ENCODE measurements at regions not wholly inside any gene's neighbourhood (a gene's known extent, or its start where the extent isn't known, plus 50 kb on each side); places are given as distances from the start of the nearest gene placed in this dataset.

- H3K27ac ChIP-seq (ENCODE audit: low read depth, low read length) = no peak overlapping the region
- H3K4me1 ChIP-seq (ENCODE audit: control insufficient read depth, insufficient read depth, low read length) = peaks cover 19% of the 10 kb centered on the region
- no peaks in the 10 kb centered on the region for H3K9me3 ChIP-seq (ENCODE audit: control insufficient read depth, insufficient read depth, low read length)
- H3K9ac ChIP-seq (ENCODE audit: low read depth, low read length) = no peak overlapping the region
- no peak overlapping the region for H3K4me3 ChIP-seq (ENCODE audit: low read depth, low read length)
- H3K27me3 ChIP-seq (ENCODE audit: control insufficient read depth, insufficient read depth, low read length) = peaks cover 18% of the 10 kb centered on the region; the same call in 1 of the 2 replicates
- no peaks in the 10 kb centered on the region for H3K36me3 ChIP-seq (ENCODE audit: control insufficient read depth, insufficient read depth, low read length)
These were observed 75.3 kb upstream of the DLX2 start for GRCh38 chr2:172177996-172178395.

GRCh38 chr2:172179045-172179701, 76.5 kb upstream of the DLX2 start:
- Histone ChIP-seq H3K36me3 (ENCODE audit: control insufficient read depth, insufficient read depth, low read length) (no peaks in the 10 kb centered on the region), H3K4me1 (ENCODE audit: control insufficient read depth, insufficient read depth, low read length) (peaks cover 12% of the 10 kb centered on the region), H3K9me3 (ENCODE audit: control insufficient read depth, insufficient read depth, low read length) (no peaks in the 10 kb centered on the region), H3K4me3 (ENCODE audit: low read depth, low read length) (no peak overlapping the region), H3K27me3 (ENCODE audit: control insufficient read depth, insufficient read depth, low read length) (peaks cover 16% of the 10 kb centered on the region; the same call in 1 of the 2 replicates), H3K9ac (ENCODE audit: low read depth, low read length) (no peak overlapping the region), H3K27ac (ENCODE audit: low read depth, low read length) (no peak overlapping the region)

DNA sequence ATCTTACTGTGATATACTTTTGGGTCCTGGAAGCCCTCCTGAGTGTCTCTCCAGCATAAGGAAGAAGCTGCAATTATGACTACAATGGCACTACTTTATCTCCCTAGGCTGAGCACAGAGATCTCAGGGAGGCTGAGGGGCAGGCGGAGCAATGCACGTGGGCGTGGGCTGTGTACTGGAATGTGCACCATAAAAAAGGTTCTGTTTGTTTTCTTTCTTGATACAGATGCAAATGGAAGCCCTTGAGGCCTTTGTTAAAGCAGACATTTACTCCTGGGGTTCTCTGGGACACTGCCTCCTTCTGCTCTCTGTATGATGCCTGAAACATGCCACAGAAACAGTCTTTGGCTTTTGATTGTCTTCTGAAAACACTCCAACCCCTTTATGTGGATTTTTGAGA, 79.1 kb upstream of the DLX2 start:
- Histone ChIP-seq H3K27me3 (ENCODE audit: control insufficient read depth, insufficient read depth, low read length) (peaks cover 16% of the 10 kb centered on the region; the same call in 1 of the 2 replicates), H3K27ac (ENCODE audit: low read depth, low read length) (peak overlapping the region; percentile 86), H3K4me3 (ENCODE audit: low read depth, low read length) (peak overlapping the region; percentile 7; the same call in 1 of the 2 replicates), H3K9me3 (ENCODE audit: control insufficient read depth, insufficient read depth, low read length) (0 out of 2 replicates have a peak, but pooled peaks cover 7% of the 10 kb centered on the region), H3K4me1 (ENCODE audit: control insufficient read depth, insufficient read depth, low read length) (peaks cover 12% of the 10 kb centered on the region), H3K36me3 (ENCODE audit: control insufficient read depth, insufficient read depth, low read length) (no peaks in the 10 kb centered on the region), H3K9ac (ENCODE audit: low read depth, low read length) (no peak overlapping the region)

DNA sequence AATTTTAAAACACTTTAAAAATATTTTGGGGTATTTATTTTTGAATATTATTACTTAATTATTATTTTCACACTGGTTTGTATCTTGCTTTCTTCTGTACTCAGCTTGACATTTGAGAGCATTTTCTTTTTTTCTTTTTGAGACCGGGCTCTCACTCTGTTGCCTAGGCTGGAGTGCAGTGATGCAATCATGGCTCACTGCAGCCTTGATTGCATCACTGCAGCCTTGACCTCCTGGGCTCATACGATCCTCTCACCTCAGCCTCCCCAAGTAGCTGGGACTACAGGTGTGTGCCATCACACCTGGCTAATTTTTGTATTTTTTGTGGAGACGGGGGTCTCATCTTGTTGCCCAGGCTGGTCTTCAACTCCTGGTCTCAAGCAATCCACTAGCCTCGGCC, 79.9 kb upstream of the DLX2 start:
- Histone ChIP-seq H3K9me3 (ENCODE audit: control insufficient read depth, insufficient read depth, low read length) (0 out of 2 replicates have a peak, but pooled peaks cover 8% of the 10 kb centered on the region), H3K27ac (ENCODE audit: low read depth, low read length) (peak overlapping the region; percentile 86), H3K9ac (ENCODE audit: low read depth, low read length) (no peak overlapping the region), H3K36me3 (ENCODE audit: control insufficient read depth, insufficient read depth, low read length) (no peaks in the 10 kb centered on the region), H3K4me1 (ENCODE audit: control insufficient read depth, insufficient read depth, low read length) (peaks cover 12% of the 10 kb centered on the region), H3K27me3 (ENCODE audit: control insufficient read depth, insufficient read depth, low read length) (peaks cover 16% of the 10 kb centered on the region; the same call in 1 of the 2 replicates), H3K4me3 (ENCODE audit: low read depth, low read length) (no peak overlapping the region)

GRCh38 chr2:172193331-172194089, 90.8 kb upstream of the DLX2 start:
- no peaks in the 10 kb centered on the region for H3K36me3 ChIP-seq (ENCODE audit: control insufficient read depth, insufficient read depth, low read length)
- no peaks in the 10 kb centered on the region for H3K27me3 ChIP-seq (ENCODE audit: control insufficient read depth, insufficient read depth, low read length)
- no peak overlapping the region for H3K9ac ChIP-seq (ENCODE audit: low read depth, low read length)
- no peak overlapping the region; the same call in 1 of the 2 replicates for H3K4me3 ChIP-seq (ENCODE audit: low read depth, low read length)
- H3K4me1 ChIP-seq (ENCODE audit: control insufficient read depth, insufficient read depth, low read length) = no peaks in the 10 kb centered on the region
- peaks cover 16% of the 10 kb centered on the region for H3K9me3 ChIP-seq (ENCODE audit: control insufficient read depth, insufficient read depth, low read length)
- no peak overlapping the region for H3K27ac ChIP-seq (ENCODE audit: low read depth, low read length)

GRCh38 chr2:172195836-172196376, 93.2 kb upstream of the DLX2 start:
- Histone ChIP-seq H3K9ac (ENCODE audit: low read depth, low read length) (no peak overlapping the region), H3K4me1 (ENCODE audit: control insufficient read depth, insufficient read depth, low read length) (no peaks in the 10 kb centered on the region), H3K27me3 (ENCODE audit: control insufficient read depth, insufficient read depth, low read length) (no peaks in the 10 kb centered on the region), H3K36me3 (ENCODE audit: control insufficient read depth, insufficient read depth, low read length) (no peaks in the 10 kb centered on the region), H3K27ac (ENCODE audit: low read depth, low read length) (no peak overlapping the region), H3K9me3 (ENCODE audit: control insufficient read depth, insufficient read depth, low read length) (peaks cover 24% of the 10 kb centered on the region), H3K4me3 (ENCODE audit: low read depth, low read length) (no peak overlapping the region)

GRCh38 chr2:172196768-172197431, 94.2 kb upstream of the DLX2 start:
- peaks cover 24% of the 10 kb centered on the region for H3K9me3 ChIP-seq (ENCODE audit: control insufficient read depth, insufficient read depth, low read length)
- H3K36me3 ChIP-seq (ENCODE audit: control insufficient read depth, insufficient read depth, low read length) = no peaks in the 10 kb centered on the region
- no peaks in the 10 kb centered on the region for H3K27me3 ChIP-seq (ENCODE audit: control insufficient read depth, insufficient read depth, low read length)
- H3K4me3 ChIP-seq (ENCODE audit: low read depth, low read length) = no peak overlapping the region
- no peak overlapping the region for H3K27ac ChIP-seq (ENCODE audit: low read depth, low read length)
- H3K9ac ChIP-seq (ENCODE audit: low read depth, low read length) = no peak overlapping the region
- H3K4me1 ChIP-seq (ENCODE audit: control insufficient read depth, insufficient read depth, low read length) = no peaks in the 10 kb centered on the region

DNA sequence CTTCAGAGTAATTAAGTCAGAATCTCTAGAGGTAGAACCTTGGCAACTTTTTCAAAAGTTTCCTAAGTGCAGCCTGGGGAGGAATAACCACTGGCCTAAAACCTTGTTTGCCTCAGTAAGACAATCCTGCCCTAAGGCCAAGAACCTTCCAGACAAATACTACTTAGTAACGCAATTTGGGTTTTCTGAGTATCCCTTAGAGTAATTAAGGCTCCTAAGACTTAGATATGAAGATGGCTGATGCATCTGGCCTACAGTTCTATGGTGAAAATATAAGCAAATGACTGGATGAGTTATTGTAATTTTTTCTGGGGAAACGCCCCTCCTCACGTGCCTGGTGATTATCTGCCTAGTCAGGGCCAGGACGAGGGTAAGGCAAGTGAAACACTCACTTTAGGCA, 95.7 kb upstream of the DLX2 start:
- Histone ChIP-seq H3K27ac (ENCODE audit: low read depth, low read length) (no peak overlapping the region), H3K9me3 (ENCODE audit: control insufficient read depth, insufficient read depth, low read length) (peaks cover 19% of the 10 kb centered on the region), H3K9ac (ENCODE audit: low read depth, low read length) (no peak overlapping the region), H3K4me1 (ENCODE audit: control insufficient read depth, insufficient read depth, low read length) (no peaks in the 10 kb centered on the region), H3K36me3 (ENCODE audit: control insufficient read depth, insufficient read depth, low read length) (no peaks in the 10 kb centered on the region), H3K27me3 (ENCODE audit: control insufficient read depth, insufficient read depth, low read length) (no peaks in the 10 kb centered on the region), H3K4me3 (ENCODE audit: low read depth, low read length) (no peak overlapping the region)

DNA sequence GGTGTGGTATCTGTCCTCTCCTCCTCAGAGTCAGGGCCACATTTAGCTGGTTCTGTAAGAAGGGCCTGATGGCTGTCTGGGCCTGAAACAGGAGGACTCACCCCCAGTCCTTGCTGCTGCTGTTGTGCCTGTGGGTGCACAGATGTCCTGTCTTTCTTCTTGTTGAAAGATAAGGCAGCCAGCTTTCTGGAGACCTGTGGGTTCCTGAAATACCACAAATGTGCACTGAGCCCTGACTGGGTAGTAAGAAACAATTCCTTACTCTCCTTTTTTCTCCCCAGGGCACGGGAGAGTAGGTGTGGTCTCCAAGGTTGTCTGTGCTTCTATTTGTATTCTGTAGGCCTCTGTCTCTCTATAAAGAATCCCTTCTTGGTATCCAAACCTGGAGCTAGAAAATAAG, 96.2 kb upstream of the DLX2 start:
- Histone ChIP-seq H3K9me3 (ENCODE audit: control insufficient read depth, insufficient read depth, low read length) (peaks cover 14% of the 10 kb centered on the region), H3K9ac (ENCODE audit: low read depth, low read length) (no peak overlapping the region), H3K4me1 (ENCODE audit: control insufficient read depth, insufficient read depth, low read length) (no peaks in the 10 kb centered on the region), H3K36me3 (ENCODE audit: control insufficient read depth, insufficient read depth, low read length) (no peaks in the 10 kb centered on the region), H3K27ac (ENCODE audit: low read depth, low read length) (no peak overlapping the region), H3K4me3 (ENCODE audit: low read depth, low read length) (no peak overlapping the region), H3K27me3 (ENCODE audit: control insufficient read depth, insufficient read depth, low read length) (no peaks in the 10 kb centered on the region)

GRCh38 chr2:172200495-172201085, 97.9 kb upstream of the DLX2 start:
- peaks cover 7% of the 10 kb centered on the region for H3K9me3 ChIP-seq (ENCODE audit: control insufficient read depth, insufficient read depth, low read length)
- H3K4me3 ChIP-seq (ENCODE audit: low read depth, low read length) = no peak overlapping the region
- H3K27me3 ChIP-seq (ENCODE audit: control insufficient read depth, insufficient read depth, low read length) = no peaks in the 10 kb centered on the region
- no peak overlapping the region for H3K9ac ChIP-seq (ENCODE audit: low read depth, low read length)
- no peaks in the 10 kb centered on the region for H3K4me1 ChIP-seq (ENCODE audit: control insufficient read depth, insufficient read depth, low read length)
- no peak overlapping the region for H3K27ac ChIP-seq (ENCODE audit: low read depth, low read length)
- H3K36me3 ChIP-seq (ENCODE audit: control insufficient read depth, insufficient read depth, low read length) = no peaks in the 10 kb centered on the region
